ENCODE measurements at regions not wholly inside any gene's neighbourhood (a gene's known extent, or its start where the extent isn't known, plus 50 kb on each side); places are given as distances from the start of the nearest gene placed in this dataset.

DNA sequence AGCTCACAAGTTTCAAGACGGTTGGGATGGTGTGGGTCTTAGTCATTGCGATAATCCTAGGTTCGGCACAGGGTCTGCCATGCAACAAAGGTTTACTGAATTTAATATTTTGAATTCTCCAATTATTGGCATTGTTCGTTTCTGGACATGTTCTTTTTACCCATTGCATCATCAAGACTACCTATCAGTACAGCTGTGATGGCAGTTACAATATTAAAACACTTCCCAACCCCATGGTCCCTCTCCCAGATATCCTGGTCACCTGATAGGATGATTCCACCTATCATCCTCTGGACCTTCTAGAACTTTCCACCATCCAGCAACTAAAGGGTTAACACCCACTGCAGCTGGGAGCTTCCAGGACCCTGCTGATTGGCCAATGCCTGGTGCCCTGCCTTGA is 377.8 kb upstream of the PRKCQ start:
- Histone ChIP-seq H3K4me1 (ENCODE audit: insufficient read depth, low read length, severe bottlenecking) (no peaks in the 10 kb centered on the region), H3K4me3 (ENCODE audit: low read depth, low read length, poor library complexity, severe bottlenecking) (no peak overlapping the region), H3K27ac (ENCODE audit: low read depth, low read length, poor library complexity, severe bottlenecking) (no peak overlapping the region), H3K9me2 (ENCODE audit: low read depth, low read length) (no peaks in the 10 kb centered on the region), H3K9ac (ENCODE audit: low read length) (no peak overlapping the region), H3F3A (ENCODE audit: insufficient read depth, low read length) (no peaks in the 10 kb centered on the region), H3K4me2 (ENCODE audit: low read length) (no peak overlapping the region), H3K27me3 (ENCODE audit: insufficient read depth, low read length) (no peaks in the 10 kb centered on the region), H3K9me3 (ENCODE audit: low read length) (no peaks in the 10 kb centered on the region), H4K20me1 (ENCODE audit: insufficient read depth, low read length) (no peaks in the 10 kb centered on the region), H3K79me2 (ENCODE audit: insufficient read depth, low read length) (no peaks in the 10 kb centered on the region), H2AFZ (ENCODE audit: low read length) (no peak overlapping the region), H3K36me3 (ENCODE audit: insufficient read depth, low read length) (no peaks in the 10 kb centered on the region)
- TF ChIP-seq EZH2 (IDR thresholded peaks at IDR 0.05; ENCODE audit: borderline replicate concordance, low read length): no peak
- TF ChIP-seq, protein P1, sequence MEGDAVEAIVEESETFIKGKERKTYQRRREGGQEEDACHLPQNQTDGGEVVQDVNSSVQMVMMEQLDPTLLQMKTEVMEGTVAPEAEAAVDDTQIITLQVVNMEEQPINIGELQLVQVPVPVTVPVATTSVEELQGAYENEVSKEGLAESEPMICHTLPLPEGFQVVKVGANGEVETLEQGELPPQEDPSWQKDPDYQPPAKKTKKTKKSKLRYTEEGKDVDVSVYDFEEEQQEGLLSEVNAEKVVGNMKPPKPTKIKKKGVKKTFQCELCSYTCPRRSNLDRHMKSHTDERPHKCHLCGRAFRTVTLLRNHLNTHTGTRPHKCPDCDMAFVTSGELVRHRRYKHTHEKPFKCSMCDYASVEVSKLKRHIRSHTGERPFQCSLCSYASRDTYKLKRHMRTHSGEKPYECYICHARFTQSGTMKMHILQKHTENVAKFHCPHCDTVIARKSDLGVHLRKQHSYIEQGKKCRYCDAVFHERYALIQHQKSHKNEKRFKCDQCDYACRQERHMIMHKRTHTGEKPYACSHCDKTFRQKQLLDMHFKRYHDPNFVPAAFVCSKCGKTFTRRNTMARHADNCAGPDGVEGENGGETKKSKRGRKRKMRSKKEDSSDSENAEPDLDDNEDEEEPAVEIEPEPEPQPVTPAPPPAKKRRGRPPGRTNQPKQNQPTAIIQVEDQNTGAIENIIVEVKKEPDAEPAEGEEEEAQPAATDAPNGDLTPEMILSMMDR (IDR thresholded peaks at IDR 0.05; ENCODE audit: low read length): no peak

DNA sequence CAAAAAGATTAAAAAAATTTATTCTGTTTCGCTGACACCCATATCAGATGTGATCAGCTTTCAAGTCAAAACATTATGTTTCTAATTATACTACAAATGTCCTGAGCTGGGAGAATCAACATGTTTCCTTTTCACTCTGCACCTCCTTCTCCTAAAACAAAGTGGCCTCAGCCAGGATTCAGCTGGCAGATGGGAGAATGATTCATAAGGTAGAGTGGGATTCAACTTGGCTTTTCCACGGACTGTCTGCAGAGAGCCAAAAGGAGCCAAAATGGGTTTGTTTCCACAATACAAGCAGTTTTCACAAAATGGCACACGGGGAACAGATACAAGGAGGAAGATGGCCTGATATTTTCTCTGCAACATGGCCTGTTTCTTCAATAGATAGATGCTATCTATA is 376.5 kb upstream of the PRKCQ start:
- Histone ChIP-seq H3K9me2 (ENCODE audit: low read depth, low read length) (no peaks in the 10 kb centered on the region), H3K27me3 (ENCODE audit: insufficient read depth, low read length) (no peaks in the 10 kb centered on the region), H3K79me2 (ENCODE audit: insufficient read depth, low read length) (no peaks in the 10 kb centered on the region), H3K36me3 (ENCODE audit: insufficient read depth, low read length) (no peaks in the 10 kb centered on the region), H3K4me2 (ENCODE audit: low read length) (no peak overlapping the region), H3F3A (ENCODE audit: insufficient read depth, low read length) (no peaks in the 10 kb centered on the region), H2AFZ (ENCODE audit: low read length) (no peak overlapping the region), H3K27ac (ENCODE audit: low read depth, low read length, poor library complexity, severe bottlenecking) (no peak overlapping the region), H3K9me3 (ENCODE audit: low read length) (no peaks in the 10 kb centered on the region), H3K4me3 (ENCODE audit: low read depth, low read length, poor library complexity, severe bottlenecking) (no peak overlapping the region), H4K20me1 (ENCODE audit: insufficient read depth, low read length) (no peaks in the 10 kb centered on the region), H3K4me1 (ENCODE audit: insufficient read depth, low read length, severe bottlenecking) (no peaks in the 10 kb centered on the region), H3K9ac (ENCODE audit: low read length) (no peak overlapping the region)
- no peak for TF ChIP-seq EZH2 (IDR thresholded peaks at IDR 0.05; ENCODE audit: borderline replicate concordance, low read length)
- TF ChIP-seq, protein P1 (IDR thresholded peaks at IDR 0.05; ENCODE audit: low read length): no peak

DNA sequence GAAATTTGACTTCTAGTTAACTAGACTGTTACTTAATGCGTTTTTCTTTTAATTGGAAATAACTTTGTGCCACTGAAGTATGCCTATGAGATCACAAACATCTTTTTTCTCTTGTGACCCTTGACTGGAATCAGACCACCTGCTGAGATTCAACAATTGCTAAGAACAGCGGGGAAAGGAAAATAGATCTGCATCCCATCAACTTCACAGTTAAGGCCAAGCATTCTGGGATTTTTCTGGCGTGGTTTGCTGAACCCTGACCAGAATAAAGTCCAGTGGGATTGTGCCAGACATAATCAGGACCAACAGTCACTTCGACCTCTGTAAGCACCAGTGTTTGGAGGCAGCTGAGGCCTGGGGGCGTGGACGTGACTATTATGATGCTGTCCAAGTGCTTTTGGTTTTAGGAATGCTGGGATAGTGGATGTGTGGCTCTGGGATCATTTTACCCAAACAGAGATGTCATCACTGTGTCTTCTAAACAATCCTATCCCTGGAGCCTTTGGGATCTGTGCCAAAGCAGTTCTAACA is 373.3 kb upstream of the PRKCQ start:
- H3K27me3 ChIP-seq (ENCODE audit: insufficient read depth, low read length): no peaks in the 10 kb centered on the region
- H3K9me2 ChIP-seq (ENCODE audit: low read depth, low read length): no peaks in the 10 kb centered on the region
- H3K4me2 ChIP-seq (ENCODE audit: low read length): no peak overlapping the region
- TF ChIP-seq, protein P1 (IDR thresholded peaks at IDR 0.05; ENCODE audit: low read length): no peak
- TF ChIP-seq EZH2 (IDR thresholded peaks at IDR 0.05; ENCODE audit: borderline replicate concordance, low read length): no peak
- H3K27ac ChIP-seq (ENCODE audit: low read depth, low read length, poor library complexity, severe bottlenecking): no peak overlapping the region
- no peaks in the 10 kb centered on the region for H3F3A ChIP-seq (ENCODE audit: insufficient read depth, low read length)
- no peaks in the 10 kb centered on the region for H3K4me1 ChIP-seq (ENCODE audit: insufficient read depth, low read length, severe bottlenecking)
- no peaks in the 10 kb centered on the region for H3K36me3 ChIP-seq (ENCODE audit: insufficient read depth, low read length)
- H3K9ac ChIP-seq (ENCODE audit: low read length): no peak overlapping the region
- H3K9me3 ChIP-seq (ENCODE audit: low read length): no peaks in the 10 kb centered on the region
- no peaks in the 10 kb centered on the region for H4K20me1 ChIP-seq (ENCODE audit: insufficient read depth, low read length)
- no peak overlapping the region for H2AFZ ChIP-seq (ENCODE audit: low read length)
- no peaks in the 10 kb centered on the region for H3K79me2 ChIP-seq (ENCODE audit: insufficient read depth, low read length)
- no peak overlapping the region for H3K4me3 ChIP-seq (ENCODE audit: low read depth, low read length, poor library complexity, severe bottlenecking)
